Stomach (tissue), 4 donors: ENCODE measurements at regions not wholly inside any gene's neighbourhood (a gene's known extent, or its start where the extent isn't known, plus 50 kb on each side); places are given as distances from the start of the nearest gene placed in this dataset.

ENCODE experiments used
- CTCF ChIP-seq, 7 experiments: fragments of 450-650 bp in 4 of 7; fragments of 200-600 bp in 3 of 7; sonication (generic) in 3 of 7; IDR thresholded peaks; one replicate each; pipeline ENCODE4 v1.5.1; 2016 to 2019; ENCODE audit warnings: antibody characterized with exemption in 7 of 7, control low read depth in 2 of 7, mild to moderate bottlenecking in 1 of 7
- EP300 ChIP-seq: sonication (generic); formaldehyde crosslinking; IDR thresholded peaks from one replicate; pipeline ENCODE4 v1.6.1; 2017; ENCODE audit warnings: antibody characterized with exemption
- POLR2A ChIP-seq, 4 donors: fragments of 450-650 bp; IDR thresholded peaks; one replicate each; pipeline ENCODE4 v1.6.1; 2016; ENCODE audit warnings: antibody characterized with exemption in 4 of 4, control low read depth in 2 of 4, mild to moderate bottlenecking in 1 of 4, moderate library complexity in 1 of 4
- POLR2AphosphoS5 ChIP-seq, 3 donors: sonication (generic); formaldehyde crosslinking; IDR thresholded peaks; one replicate each; pipeline ENCODE4 v1.6.1; 2016; ENCODE audit warnings: antibody characterized with exemption in 3 of 3

GRCh38 chr21:15197696-15198095 lies 132.9 kb upstream of the NRIP1 start:
- TF ChIP-seq CTCF (IDR thresholded peaks at IDR 0.05) (no peak), POLR2A (IDR thresholded peaks at IDR 0.05) (no peak), POLR2AphosphoS5 (IDR thresholded peaks at IDR 0.05) (no peak), EP300 (no peak)
